ENCODE measurements at regions not wholly inside any gene's neighbourhood (a gene's known extent, or its start where the extent isn't known, plus 50 kb on each side); places are given as distances from the start of the nearest gene placed in this dataset.
"Not testable (repeated sequence)": the region's sequence is repeated elsewhere in the genome, so short reads cannot be mapped to it uniquely, and the experiment has no call there.

DNA sequence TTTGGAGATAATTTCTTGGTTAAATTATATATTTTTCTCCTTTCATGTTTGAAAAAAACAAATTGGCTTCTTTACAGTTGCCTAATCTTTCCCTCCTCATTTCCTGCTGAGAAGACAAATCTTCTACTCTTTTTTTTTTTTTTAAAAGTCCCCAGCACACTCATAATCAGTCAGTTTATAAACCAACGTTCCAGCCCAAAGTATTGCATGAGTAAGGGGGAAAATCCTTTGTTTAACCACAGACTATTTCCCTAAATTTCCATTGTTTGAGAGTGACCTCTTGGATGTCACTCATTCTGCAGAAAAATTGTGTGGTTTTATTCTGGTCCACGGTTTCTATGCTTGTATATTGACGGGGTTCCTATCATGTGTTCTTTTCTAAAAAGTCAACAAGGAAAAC is 55.1 kb upstream of the TLR4 start:
- DNase-seq = no peak

DNA sequence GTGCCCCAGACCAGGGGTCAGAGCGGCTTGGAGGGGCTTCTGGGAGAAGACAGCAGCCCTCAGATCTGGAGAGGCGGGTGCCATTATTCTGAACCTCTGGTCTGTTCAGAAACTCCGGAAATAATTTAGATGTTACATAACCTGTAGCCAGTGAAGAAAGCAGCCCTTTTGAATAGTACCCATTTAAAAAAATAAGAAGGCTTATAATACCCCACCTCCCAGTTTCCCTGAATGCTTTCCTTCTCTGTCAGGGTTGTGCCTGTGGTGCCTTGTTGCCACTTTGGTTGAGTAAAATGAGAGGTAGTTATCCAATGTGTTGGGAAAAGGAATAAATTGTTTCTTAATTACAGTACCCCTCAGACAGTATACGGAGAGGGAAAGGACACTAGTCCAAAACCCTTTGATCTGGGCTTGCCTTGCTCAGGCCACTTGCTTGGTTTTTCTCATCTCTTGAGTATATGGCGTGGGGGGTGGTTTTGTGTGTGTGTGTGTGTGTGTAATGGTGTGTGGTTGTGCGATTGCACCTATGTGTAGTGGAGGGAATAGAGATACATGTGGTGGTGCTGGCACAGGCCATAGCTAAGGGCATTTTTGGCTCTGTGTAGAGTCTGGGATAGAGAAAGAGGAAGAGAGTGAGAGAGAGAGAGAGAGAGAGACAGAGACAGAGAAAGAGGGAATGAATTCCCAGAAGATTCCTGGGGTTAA is 59.1 kb upstream of the TLR4 start:
- no peak for DNase-seq

DNA sequence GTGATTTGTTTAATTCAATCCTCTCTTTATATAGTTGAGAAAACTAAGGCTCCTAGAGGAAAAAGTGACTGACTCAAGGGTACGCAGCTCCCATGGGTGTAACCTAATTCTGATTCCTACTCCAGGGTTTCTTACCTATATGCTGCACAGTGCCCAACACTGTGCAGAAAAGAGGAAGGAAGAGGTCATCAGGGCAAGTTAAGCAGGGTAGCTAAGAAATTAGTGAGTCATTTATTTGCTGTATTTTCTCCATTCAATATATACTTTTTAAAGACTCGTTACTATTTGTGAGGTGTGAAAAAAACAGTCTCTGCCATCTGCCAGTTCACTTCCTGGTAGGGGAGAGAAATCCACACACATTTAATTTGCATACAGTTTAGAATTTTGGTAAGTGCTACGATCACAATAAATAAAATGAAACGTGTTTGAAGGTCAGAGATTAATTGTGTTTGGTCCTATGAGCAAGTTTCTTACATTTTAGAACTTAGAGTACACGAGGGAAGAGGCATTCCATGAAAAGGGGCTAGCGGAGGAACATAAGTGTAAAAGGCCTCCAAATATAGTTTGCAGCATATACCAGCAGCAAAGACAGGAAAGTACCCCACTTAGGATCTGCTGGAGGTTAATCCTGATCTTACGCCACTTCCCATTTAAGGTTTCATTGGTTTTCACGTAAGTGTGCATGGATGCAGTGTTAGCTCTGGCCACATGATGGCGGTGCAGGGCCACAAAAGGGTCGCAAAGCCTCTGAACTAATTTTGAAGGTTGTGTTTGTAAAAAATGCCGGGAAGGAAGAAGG is 59.9 kb upstream of the TLR4 start:
- DNase-seq = peak; percentile 4

DNA sequence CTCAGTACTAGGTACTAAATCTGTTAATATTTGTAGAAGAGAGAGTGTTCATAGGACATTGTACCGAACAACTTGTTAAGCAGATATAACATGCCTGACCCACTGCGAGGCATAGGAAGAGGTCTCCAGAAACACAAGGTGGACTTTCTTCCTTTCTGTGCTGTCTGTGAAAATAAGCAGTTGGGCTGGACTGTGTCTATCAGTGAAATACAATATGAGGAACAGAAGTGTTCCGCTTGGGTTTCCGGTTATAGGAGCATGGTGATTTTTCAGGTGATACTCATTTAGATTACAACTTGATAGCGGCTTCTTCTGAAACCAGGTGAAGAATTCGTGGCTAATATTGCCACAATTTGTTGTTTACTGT is 60.9 kb upstream of the TLR4 start:
- DNase-seq = no peak

DNA sequence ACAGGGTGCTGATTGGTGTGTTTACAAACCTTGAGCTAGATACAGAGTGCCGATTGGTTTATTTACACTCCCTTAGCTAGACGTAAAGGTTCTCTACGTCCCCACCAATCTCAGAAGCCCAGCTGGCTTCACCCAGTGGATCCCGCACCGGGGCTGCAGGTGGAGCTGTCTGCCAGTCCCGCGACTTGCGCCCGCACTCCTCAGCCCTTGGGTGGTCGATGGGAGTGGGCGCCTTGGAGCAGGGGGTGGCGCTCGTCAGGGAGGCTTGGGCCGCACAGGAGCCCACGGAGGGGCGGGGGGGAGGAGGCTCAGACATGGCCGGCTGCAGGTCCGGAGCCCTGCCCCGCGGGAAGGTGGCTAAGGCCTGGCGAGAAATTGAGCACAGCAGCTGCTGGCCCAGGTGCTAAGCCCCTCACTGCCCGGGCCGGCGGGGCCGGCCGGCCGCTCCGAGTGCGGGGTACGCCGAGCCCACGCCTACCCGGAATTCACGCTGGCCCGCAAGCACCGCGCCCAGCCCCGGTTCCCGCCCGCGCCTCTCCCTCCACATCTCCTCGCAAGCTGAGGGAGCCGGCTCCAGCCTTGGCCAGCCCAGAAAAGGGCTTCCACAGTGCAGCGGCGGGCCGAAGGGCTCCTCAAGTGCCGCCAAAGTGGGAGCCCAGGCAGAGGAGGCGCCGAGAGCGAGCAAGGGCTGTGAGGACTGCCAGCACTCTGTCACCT is 61.5 kb upstream of the TLR4 start:
- DNase-seq = not testable (repeated sequence)

DNA sequence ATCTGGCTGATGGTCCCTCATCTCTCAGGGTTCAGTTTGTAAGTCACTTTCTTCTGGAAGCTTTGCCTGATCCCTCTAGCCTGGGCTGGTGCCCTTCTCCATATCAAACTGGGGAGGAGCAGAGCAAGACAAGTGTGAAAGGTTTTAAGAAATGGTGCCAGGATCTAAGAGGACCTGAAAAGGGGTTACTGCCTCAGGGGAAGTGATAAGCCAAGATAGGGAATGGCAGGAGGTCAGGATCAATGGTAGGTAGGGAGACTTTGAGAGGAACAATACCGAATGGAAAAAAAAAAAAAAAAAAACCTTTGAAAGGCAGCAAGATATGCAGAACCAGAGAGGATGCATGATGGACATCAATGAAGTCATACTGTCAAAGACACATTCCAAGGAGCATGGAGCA is 67.5 kb upstream of the TLR4 start:
- DNase-seq = no peak

DNA sequence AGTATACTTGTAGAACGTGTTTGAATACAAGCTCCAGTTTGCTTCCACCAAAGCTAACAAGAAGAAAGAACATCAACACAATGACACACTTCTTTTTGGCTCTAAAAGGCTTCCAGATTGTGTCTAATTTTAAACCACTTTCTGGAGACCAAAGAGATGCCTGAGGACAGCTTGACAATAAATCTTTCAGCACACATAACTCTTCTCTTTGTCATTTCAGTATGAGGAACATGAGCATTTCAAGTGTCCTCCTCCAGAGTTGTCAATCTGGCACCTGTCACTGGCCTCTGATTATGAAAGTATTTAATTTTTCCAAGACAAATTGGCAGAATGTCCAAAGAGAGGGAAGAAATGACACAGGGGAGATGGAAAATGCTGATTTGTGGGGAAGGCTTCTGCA is 79.0 kb upstream of the TLR4 start:
- no peak for DNase-seq

DNA sequence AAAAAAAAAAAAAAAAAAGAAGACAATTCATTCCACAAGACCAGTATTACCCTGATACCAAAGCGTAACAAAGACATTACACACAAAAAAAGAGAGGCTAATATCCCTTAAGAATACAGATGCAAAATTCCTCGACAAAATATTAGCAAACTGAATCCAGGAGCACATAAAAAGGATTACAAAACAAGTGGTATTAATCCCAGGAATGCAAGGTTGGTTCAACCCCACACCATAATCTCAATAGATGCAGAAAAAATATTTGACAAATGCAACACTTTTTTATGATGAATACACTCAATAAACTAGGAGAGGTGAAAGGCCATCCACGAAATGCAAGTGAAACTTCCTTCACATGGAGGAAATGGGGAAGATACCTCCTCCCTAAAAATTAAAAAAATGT is 80.1 kb upstream of the TLR4 start:
- no peak for DNase-seq

DNA sequence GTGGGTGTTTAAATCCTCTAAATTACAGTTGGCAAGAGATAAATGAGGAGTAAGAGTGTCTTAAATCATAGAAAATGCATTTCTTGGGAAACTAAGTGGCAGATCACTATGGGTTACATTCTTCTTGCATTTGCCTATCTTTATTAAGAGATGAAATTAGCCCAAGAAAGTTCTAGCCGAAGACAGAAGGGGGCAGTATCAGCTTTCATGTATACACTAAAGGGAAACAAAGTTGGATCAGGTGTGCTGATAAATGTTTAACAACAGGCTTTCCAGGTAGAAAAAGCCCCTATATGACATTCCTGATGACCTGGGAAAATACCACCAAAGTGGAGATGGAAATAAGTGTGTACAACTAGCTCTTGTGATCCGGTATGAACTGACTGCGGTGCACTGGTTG is 81.9 kb upstream of the TLR4 start:
- DNase-seq = no peak

DNA sequence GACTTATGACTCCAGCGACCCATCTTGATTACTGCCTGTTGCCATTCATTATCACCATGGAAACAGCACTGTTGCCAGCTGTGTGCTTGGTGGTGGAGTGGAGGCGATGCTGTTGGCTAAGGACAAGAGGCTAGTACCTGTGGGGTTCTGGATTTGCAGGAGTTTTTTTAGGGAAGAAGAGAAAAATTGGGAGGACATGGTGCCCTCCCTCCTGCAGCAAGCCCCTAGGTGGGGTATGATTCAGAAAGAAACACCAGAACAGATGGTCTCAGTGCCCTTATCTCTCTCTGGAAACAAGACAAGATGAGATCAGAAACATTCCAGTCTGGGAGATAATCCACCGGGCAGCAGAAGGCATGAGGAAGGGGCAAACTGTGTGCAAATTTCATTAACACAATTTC is 87.8 kb upstream of the TLR4 start:
- DNase-seq = no peak

DNA sequence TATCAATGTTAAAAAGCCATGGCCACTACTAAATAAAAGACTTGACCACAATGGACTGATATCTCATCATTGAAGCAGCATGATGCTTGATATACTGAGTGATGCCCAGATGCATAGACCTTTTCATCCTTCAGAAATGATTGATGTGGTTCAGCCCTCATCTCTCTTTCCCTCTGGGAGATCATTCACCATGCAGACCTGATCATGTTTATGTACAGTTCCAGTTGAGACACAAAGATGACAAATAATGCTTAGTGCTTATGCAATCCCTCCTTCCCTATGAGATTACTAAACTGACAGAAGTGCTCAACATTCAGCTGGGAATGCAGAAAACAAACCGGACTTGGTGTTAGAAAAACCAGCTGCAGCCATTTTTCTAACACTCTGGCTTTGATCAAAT is 91.9 kb upstream of the TLR4 start:
- DNase-seq = no peak

DNA sequence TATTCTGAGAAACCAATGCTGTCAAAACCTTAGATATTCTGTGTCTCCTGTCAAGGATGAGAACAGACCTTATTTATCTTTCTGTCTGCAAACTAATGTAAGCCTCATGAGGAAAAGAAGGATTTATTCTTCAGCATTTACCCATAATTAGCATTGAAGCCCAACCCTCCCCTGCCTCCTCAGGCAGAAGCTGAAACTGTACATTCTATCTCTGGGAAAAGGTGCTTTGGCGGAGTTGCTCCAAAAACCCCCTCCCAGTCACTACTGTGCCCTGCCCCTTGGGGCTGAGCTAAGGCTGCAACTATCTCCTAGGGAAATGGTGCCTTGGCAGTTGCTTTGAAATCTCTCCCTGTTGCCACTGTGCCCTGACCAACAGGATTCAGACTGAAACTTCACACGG is 106.2 kb upstream of the TLR4 start:
- no peak for DNase-seq

DNA sequence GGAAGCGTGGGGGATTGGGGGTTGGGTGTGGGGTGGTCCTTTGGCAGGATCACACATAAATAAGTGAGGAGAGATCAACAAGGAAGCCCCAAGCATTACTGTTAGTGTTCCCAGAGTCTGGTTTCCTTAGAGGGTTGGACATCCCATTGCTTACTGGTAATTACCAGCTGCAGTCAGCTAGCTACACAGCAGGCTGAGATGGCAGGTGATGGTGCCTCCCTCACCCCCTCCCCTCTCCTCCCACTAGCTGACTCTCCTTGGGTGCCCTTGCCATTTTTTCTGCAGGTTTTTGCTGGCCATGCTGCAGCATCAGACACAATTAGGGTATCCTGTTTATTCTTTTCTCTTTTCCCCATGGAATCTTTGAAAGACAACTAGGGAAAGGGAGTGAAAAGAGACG is 107.5 kb upstream of the TLR4 start:
- no peak for DNase-seq

DNA sequence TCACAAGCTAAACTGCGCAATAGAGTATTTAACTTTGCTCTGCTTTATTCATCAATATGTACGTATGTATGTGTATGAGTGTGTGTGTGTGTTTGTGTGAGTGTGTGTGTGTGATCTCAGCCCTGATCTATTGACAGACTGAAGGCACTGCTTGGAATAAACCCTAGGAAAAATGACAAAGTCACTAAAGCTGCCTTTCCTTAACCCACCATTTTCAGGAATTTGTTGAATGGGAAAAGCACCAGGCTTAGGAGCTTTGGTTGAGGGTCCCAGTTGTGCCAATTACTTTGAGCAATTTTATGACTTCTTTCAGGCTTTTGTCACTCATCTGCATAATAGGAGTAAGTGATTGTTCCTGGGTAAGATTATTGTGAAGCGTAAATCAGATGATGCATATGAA is 108.6 kb upstream of the TLR4 start:
- no peak for DNase-seq

DNA sequence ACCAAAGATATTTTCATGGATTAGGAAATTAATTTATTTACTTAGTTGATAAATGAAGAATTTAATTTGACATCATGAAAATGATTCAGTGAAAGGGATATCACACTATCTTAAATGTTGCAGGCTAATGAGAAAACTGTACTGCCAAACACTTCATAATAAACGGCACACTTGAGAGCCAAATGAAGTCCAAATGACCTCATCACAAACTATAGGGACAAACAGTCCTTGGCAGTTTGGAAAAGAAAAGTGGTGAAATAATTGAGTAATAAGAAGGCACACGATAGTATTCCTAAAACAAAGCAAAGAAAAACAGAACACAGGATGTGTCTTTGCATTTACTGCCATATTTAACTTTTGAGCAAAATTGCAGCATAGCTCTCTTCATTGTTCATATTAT is 116.9 kb upstream of the TLR4 start:
- no peak for DNase-seq

DNA sequence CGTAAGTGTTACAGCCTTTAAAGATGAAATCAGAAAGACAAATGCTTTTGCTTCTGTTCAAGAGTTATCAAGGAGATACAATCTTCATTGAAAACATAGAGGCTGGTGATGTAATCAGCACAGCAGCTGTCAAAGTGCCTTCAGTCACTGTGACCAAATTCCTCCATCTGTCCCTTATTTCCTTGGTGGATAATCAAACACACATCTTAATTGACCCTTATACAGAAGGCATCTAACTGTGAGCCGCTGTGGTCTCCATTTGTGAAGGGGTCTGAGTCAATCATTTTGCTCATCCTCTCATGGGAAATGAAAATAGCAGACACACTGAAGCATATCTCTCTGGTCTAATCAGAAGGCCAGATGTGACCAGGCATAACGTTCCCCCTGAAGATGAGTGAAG is 130.1 kb upstream of the TLR4 start:
- DNase-seq = no peak

DNA sequence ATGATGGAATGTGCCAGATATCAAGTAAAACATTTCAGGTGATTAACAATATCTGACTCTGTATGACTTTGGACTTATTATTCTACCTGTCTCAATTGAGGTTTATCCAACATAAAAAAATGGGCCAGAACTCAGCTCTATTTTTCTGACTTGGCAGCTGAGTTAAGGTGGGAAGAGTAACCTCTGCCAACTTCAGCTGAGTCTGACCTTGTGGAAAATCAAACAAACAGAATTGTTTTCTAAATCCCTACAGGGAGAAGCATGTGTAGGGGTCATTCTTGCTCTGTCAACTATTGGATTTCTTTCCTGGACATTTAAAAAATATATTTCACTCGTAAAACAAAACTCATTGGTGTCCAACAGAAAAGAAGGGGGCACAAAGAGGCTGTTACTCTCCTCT is 139.4 kb upstream of the TLR4 start:
- no peak for DNase-seq

DNA sequence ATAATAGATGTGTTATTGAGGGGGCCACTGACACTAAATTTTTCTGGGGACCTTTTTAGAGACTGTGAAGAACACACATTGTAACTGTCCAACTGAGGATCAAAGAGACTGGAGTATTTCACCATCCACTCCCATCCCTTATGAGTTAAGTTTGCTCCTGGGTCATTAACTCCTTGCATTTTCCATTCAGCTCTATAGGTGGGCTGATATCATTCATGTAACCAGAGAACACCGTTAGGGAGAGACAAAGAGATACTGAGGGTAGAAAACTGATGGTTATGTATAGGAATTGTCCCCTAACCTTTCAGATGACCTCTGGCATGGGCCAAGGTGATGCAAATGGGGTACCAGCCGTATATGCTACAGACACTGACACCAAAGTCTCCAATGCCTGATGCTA is 142.4 kb upstream of the TLR4 start:
- no peak for DNase-seq

DNA sequence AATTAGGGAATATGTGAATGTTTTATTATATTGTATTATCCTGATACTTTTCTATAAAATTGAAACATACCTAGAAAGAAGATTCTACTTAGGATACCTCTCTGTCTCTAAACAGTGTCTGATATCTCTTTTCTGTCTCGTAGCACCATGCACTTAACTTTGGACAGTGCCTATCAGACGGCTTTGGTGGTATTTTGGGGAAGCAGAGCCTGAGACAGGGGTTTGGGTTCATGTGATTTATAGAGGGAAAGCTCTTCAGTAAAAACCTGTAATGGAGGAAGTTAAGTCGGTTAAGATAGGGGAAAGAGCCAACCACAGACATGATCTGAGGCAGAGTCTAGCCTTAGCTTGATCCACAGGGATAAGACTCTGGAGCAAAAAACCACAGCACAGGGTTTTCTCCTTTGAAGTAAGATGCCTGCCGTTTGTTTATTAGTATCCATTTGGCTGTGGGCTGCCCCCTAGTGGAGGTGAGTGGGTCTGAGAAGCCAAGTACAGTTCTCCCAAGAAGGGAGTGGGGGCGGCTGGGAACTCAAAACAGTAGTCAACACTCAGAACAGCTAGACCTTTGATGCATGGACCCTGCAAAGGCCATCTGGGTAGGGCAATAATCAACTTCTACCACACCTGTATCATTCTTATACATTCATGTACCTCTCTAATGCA is 141.2 kb upstream of the ASTN2 start:
- DNase-seq = no peak

DNA sequence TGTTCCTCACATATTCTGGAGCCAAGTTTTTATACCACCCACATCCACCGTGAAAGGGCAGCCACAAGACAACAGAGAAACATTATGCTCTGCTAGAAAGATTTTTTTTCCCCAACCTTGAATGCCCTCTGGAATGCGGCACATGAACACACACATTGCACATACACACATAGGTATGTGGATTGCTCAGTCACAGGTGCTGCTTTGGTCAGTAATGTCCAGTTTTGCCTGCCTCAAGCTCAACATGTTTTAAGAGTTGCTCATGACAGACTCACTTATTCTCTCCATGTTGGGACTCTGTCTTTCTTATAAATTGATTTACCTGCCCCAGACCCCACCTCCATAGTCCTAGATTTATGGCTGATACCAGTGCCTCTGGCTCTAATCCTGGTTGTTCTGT is 138.0 kb upstream of the ASTN2 start:
- DNase-seq = no peak

DNA sequence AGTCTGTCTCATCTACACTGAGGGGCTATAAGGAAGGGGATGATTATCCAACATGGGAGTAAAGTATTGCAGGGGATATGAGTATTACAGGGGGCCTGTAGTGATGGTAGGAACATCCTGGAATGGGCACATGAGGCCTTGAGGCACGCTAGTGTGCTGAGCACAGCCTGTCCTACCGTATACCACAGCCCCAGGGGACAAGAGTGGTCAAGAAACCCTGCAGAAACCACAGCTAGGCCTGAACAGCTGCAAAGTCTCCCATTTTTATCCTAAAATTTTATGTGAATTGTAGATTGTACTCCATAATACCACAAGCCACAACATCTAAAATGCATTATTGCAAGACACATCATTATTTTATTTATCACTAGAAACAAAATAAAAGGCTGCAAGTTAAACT is 136.3 kb upstream of the ASTN2 start:
- DNase-seq = no peak

DNA sequence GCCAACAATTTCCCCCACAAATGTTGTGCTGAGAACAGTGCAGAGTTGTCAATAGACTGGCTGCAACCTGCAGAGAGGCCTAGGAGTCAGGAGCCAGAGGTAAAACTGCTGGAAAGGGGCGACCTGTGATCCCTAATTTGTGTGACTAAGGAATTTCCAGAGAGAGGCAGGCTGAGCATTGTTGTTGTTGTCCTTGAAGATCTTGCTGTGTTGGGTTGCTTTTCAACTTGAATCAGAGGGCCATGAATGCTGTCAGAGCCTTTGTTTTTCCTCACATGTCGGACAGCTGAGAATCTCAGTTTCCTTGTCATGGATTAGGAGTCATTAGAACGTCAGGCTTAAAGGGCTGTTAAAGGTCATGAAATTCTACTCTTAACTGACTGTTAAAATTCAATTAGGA is 134.6 kb upstream of the ASTN2 start:
- no peak for DNase-seq

DNA sequence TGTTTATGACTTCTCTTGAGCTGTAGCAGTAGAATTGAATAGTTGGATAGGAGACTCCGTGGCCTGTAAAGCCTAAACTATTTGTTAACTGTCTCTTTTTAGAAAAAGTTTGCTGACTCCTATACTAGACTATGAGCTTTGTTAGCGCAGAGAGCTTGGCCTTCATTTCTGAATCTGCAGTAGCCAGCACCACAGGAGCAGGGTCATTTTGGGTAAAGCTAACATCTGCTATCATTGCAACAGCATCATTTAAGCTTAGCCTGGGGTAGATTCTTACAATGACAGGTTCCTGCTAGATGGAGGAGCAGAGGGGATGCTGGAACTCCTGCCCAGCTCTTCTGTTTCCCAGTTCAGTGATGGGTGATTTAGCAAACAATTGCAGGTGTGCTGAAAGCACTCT is 133.7 kb upstream of the ASTN2 start:
- DNase-seq = no peak

DNA sequence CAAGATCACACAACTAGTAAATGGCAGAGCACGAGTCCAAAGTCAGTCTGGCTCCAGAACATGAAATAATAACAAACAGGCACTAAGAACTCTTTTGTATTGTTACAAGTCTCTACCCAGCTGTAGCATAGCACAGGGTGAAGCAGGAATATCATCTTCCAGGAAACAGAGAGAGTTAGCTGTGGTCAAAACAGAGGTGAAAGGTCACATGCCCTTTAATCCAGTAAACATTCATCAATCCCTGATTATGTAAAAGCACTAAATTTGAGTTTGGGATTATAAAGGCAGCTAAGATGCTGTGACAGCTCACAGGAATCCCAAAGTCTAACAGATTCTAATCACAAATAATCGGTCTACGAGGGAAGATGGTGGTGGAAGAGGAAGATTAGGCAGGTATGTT is 133.0 kb upstream of the ASTN2 start:
- no peak for DNase-seq
